HG02870 (cell line): ENCODE measurements at regions not wholly inside any gene's neighbourhood (a gene's known extent, or its start where the extent isn't known, plus 50 kb on each side); places are given as distances from the start of the nearest gene placed in this dataset.
A peak's percentile ranks its signal among the peaks of the same experiment; 100 is the strongest.
"Not testable (repeated sequence)": the region's sequence is repeated elsewhere in the genome, so short reads cannot be mapped to it uniquely, and the experiment has no call there.

Experiments used
- ATAC-seq: cut with Tn5 transposase; IDR thresholded peaks from one replicate; pipeline ENCODE4 v1.9.1; 2021; ENCODE audit warnings: mild to moderate bottlenecking, moderate library complexity; ENCODE audit not compliant: unreplicated experiment

- peak; percentile 84 for ATAC-seq
Measured at GRCh38 chr4:115515772-115516171, 402.4 kb upstream of the NDST4 start.

DNA sequence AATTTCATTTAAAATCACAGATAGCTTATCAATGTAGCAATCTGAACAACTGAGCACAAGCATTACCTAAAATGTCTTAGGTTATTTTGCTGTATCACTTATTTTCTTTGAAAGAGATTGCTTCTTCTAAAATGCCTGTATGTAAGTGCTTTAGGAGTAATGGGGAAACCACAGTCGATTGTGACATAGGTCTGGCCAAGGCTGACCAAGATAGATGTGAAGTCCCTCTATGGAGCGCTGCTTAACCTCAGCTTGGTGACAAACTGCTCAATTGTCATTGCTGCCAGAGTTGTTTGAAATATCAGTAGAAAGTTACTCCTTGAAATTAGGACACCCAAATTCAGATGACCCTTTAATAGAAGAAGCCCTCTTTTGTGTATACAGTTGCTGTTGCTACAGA, 401.9 kb upstream of the NDST4 start:
- peak; percentile 19 for ATAC-seq

DNA sequence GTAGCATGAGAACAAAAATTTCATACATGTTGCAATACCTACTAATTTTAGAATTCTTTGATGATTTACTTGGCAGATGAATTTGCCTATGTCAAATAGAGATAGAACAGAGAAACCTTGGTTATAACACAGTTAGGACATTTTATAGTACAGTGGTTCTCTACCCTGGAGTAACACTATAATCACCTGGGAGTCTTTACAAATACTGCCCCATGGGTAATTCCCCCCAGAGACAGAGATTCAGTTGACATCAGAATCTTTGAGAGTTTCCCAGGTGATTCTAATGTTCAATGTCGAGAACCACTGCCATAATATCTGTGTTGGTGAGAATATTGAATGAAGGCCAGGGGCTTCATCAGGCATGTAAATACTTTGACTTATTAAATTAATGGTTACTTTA, 401.3 kb upstream of the NDST4 start:
- ATAC-seq = no peak

DNA sequence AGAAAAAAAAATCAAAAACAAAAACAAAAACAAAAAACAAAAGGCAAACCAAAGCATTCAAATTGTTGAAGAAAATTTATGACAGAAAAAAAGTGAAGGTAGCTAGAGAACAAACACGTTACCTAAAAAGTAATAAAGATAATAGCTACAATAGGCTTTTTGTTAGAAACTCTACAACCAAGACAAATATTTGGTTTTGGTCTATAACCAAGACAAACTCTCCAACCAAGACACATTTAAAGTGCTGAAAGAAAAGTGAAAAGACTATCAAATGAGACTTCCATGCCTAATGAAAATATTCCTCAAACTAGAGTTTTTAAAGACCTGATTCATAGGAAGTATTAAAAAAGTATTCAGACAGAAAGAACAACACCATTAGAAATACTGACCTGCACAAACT, 391.9 kb upstream of the NDST4 start:
- no peak for ATAC-seq

DNA sequence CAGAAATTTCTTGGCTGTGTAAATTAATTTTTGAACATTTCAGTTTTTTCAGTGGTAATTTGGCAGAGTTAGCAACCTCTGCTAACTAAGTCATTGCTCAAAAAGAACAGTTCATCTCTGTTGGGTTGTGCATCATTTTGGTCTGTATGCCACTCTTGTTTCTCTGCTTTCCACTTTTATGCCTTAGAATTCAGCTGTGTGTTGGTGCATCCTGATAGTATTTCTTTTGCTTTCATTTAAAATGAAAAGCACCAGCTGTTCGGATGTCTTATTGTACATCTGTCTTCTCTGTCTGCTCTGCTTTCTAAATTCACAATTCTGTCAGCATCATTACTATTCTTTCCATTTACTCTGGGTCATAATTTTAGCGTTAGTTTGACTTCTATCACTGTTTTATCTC, 388.2 kb upstream of the NDST4 start:
- no peak for ATAC-seq

GRCh38 chr4:115493770-115494169, 380.4 kb upstream of the NDST4 start:
- ATAC-seq = not testable (repeated sequence)

- ATAC-seq = no peak
Measured at GRCh38 chr4:115491686-115492085, 378.3 kb upstream of the NDST4 start.

GRCh38 chr4:115489279-115489678, 375.9 kb upstream of the NDST4 start:
- no peak for ATAC-seq

DNA sequence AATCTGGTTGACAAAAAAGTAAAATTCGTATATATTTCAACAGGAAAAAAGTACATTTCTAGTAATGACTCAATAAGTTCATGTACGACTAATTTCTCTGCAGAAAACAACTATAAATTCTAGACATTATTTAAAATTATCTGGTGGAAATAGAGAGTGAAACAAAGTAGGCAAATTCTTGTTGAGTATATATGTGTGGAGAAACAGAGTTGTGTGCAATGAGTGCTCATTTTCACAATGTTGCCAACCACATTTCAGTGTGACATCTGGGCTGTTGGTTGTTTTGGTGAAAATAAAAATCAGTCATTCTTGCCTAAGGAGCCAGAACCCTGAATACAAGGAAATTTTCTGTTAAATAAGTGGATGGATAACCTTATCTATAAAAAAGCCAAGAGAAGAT, 372.0 kb upstream of the NDST4 start:
- no peak for ATAC-seq

DNA sequence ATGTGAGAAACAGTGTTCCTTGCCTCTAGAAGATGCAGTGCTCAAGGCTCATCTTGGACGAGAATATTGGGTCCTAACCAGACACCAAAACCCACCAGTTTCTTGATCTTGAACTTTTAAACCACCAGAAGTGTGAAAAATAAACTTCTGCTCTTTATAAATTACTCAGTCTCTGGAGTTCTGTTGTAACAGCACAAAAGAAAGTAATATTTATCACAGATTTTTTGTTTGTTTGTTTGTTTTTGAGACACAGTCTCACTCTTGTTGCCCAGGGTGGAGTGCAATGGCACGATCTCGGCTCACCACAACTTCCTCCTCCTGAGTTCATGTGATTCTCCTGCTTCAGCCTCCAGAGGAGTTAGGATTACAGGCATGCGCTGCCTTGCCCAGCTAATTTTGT, 371.1 kb upstream of the NDST4 start:
- no peak for ATAC-seq

GRCh38 chr4:115470763-115471162, 357.3 kb upstream of the NDST4 start:
- ATAC-seq = no peak

- not testable (repeated sequence) for ATAC-seq
Measured at GRCh38 chr4:115459301-115459700, 345.9 kb upstream of the NDST4 start.

GRCh38 chr4:115456231-115456630, 342.8 kb upstream of the NDST4 start:
- ATAC-seq = no peak

GRCh38 chr4:115454228-115454627, 340.8 kb upstream of the NDST4 start:
- no peak for ATAC-seq

GRCh38 chr4:115453416-115453815, 340.0 kb upstream of the NDST4 start:
- no peak for ATAC-seq

DNA sequence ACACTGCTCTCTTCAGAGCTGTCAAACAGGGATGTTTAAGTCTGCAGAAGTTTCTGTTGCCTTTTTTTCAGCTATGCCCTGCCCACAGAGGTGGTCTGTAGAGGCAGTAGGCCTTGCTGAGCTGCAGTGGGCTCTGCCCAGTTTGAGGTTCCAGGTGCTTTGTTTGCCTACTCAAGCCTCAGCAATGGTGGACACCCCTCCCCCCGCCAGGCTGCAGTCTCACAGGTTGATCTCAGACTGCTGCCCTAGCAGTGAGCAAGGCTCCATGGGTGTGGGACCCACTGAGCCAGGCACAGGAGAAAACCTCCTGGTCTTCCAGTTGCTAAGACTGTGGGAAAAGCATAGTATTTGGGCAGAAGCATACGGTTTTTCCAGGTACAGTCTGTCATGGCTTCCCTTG, 338.8 kb upstream of the NDST4 start:
- ATAC-seq = not testable (repeated sequence)

DNA sequence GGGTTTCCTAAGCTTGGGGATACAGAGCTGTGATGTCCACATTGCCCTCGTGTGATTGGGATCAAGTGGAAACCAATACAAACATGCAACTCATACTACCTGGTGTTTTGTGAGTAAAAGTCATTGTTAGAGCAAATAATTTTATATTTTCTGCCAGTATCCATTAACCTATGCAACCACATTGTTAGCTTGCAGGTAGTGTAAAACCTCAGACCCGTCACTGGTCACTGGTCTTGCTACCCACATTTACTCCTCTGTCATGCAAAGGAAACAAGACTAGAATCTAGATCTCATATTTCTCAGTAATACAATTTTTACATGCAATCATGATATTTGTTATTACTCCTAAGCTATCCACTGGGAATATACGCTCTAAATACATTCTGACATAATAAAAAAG, 324.3 kb upstream of the NDST4 start:
- no peak for ATAC-seq

- ATAC-seq = no peak
Measured at GRCh38 chr4:115433491-115433890, 320.1 kb upstream of the NDST4 start.

DNA sequence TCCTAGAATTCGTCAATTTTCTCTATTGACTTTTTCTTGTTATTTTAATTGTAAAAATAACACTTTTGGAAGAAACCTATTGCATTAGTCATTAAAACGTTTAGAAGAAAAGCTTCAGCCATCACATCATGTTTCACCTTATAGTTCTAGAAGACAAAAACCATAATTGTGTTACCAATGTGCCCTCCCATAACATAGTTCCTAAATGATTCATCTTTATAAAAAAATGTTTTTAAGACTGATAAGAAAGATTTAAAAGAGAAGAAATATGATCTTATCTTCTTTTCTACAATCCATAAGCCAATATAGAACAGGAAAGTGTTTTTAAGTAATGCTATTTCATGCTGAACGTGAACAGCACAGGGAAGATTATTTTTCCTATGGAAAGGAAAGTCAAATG, 316.6 kb upstream of the NDST4 start:
- ATAC-seq = no peak

DNA sequence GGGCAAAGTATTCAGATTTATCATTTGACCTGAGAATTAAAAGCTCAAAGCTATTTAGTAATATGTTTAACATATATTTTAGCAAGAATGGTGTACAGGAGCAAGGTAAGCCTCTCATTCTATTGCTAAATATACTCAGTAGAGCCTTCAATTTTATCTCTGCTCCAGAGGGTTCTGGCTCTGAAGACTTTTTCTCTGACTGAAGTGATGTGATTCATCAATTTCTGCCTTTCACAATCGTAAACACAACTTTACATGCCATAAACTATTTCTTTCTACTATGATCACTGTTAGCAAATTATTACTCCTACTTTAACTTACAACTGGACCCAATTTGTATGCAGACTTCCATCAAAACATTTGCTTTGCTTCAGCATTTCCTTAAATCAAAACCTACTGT, 315.0 kb upstream of the NDST4 start:
- no peak for ATAC-seq

GRCh38 chr4:115424852-115425251, 311.4 kb upstream of the NDST4 start:
- ATAC-seq = no peak

DNA sequence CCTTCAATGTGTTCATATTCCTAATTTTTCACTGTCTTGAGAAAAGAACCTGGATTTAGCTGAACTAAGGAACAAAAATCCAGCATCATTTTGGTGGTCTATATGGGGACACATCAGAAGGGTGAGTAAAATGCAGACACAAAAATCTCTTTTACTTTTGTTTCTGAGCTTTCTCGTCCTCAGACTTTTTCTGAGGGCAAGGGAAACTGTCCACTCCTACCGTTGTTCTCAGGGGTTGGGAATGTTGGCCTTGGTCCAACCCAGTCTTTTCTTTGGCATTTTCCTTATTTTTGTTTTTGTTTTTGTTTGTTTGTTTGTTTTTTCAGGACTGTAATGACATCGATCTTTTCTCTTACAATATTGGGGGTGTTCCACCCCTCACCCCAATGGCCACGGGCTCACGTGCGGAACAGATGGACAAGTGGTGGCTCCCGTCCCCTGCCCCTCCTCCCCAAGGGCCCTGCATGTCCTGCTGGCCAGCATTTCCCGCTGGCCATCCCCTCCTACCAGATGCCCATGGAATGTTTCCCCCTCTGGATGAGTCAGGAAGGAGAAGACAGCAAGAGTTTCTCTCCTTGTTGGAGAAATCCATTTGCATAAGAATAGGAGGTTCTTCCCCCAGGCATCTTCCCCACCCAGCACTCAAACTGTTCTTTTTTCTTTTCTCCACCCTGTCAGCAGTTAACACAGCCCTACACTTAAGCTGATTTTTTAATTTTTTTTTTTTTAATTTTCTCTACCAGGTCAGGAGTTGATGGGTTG, 305.4 kb upstream of the NDST4 start:
- ATAC-seq = no peak

DNA sequence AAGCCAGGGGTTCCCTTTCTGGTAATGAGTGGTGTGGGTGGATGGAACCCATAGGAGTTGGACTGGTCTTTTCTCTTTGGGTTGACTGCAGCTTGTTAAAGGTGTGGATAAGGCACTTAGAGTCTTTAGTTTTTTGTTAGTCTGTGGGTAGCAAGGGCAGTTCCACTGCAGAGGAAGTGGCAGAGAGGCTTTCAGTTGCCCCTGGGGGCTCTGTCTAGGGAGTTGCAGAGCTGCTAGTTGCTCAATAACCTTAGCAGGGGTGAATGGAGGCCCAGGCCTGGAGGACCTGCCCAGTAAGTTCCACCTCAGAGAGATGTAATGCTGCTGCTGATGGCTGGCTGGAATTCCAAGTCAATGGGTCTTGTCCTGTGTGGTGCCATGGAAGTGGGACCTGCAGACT, 282.6 kb upstream of the NDST4 start:
- ATAC-seq = no peak
